ENCODE measurements at regions not wholly inside any gene's neighbourhood (a gene's known extent, or its start where the extent isn't known, plus 50 kb on each side); places are given as distances from the start of the nearest gene placed in this dataset.
"Not testable (repeated sequence)": the region's sequence is repeated elsewhere in the genome, so short reads cannot be mapped to it uniquely, and the experiment has no call there.

GRCh38 chr6:11890209-11890608, 111.6 kb upstream of the ADTRP start:
- no peaks in the 10 kb centered on the region for H3K9me3 ChIP-seq (ENCODE audit: control insufficient read depth, low read length)
- no peak overlapping the region for H3K27ac ChIP-seq
- H3K4me3 ChIP-seq (ENCODE audit: low read depth, low read length) = no peak overlapping the region
- H3K4me1 ChIP-seq = no peaks in the 10 kb centered on the region
- TF ChIP-seq CTCF (IDR thresholded peaks at IDR 0.05) = no peak
- H3K27me3 ChIP-seq (ENCODE audit: control insufficient read depth, insufficient read depth, low read length) = no peaks in the 10 kb centered on the region
- H3K36me3 ChIP-seq (ENCODE audit: control insufficient read depth, insufficient read depth, low read length) = no peaks in the 10 kb centered on the region
- no peaks in the 10 kb centered on the region for H3K79me2 ChIP-seq
- no peak overlapping the region for H3K4me2 ChIP-seq (ENCODE audit: low read length)
- no peak overlapping the region for H2AFZ ChIP-seq
- H3K9ac ChIP-seq = no peak overlapping the region

GRCh38 chr6:11889572-11889971, 111.0 kb upstream of the ADTRP start:
- H3K4me1 ChIP-seq = no peaks in the 10 kb centered on the region

GRCh38 chr6:11888727-11889126, 110.1 kb upstream of the ADTRP start:
- no peak overlapping the region for H3K27ac ChIP-seq
- no peak overlapping the region for H3K4me3 ChIP-seq (ENCODE audit: low read depth, low read length)
- H3K4me2 ChIP-seq (ENCODE audit: low read length) = no peak overlapping the region
- TF ChIP-seq CTCF (IDR thresholded peaks at IDR 0.05) = no peak
- no peak overlapping the region for H2AFZ ChIP-seq
- H3K27me3 ChIP-seq (ENCODE audit: control insufficient read depth, insufficient read depth, low read length) = no peaks in the 10 kb centered on the region
- H3K9ac ChIP-seq = no peak overlapping the region
- no peaks in the 10 kb centered on the region for H3K79me2 ChIP-seq
- no peaks in the 10 kb centered on the region for H3K9me3 ChIP-seq (ENCODE audit: control insufficient read depth, low read length)
- H3K36me3 ChIP-seq (ENCODE audit: control insufficient read depth, insufficient read depth, low read length) = no peaks in the 10 kb centered on the region
- no peaks in the 10 kb centered on the region for H3K4me1 ChIP-seq

More at GRCh38 chr6:11889572-11889971, 111.0 kb upstream of the ADTRP start:
- Histone ChIP-seq H2AFZ (no peak overlapping the region), H3K9ac (no peak overlapping the region), H3K4me2 (ENCODE audit: low read length) (no peak overlapping the region), H3K9me3 (ENCODE audit: control insufficient read depth, low read length) (no peaks in the 10 kb centered on the region), H3K4me3 (ENCODE audit: low read depth, low read length) (no peak overlapping the region), H3K36me3 (ENCODE audit: control insufficient read depth, insufficient read depth, low read length) (no peaks in the 10 kb centered on the region), H3K79me2 (no peaks in the 10 kb centered on the region), H3K27ac (no peak overlapping the region), H3K27me3 (ENCODE audit: control insufficient read depth, insufficient read depth, low read length) (no peaks in the 10 kb centered on the region)
- TF ChIP-seq CTCF (IDR thresholded peaks at IDR 0.05) = no peak

- Histone ChIP-seq H3K4me3 (ENCODE audit: low read depth, low read length) (no peak overlapping the region), H3K9ac (no peak overlapping the region), H3K36me3 (ENCODE audit: control insufficient read depth, insufficient read depth, low read length) (no peaks in the 10 kb centered on the region), H3K27ac (no peak overlapping the region), H3K4me2 (ENCODE audit: low read length) (no peak overlapping the region), H3K9me3 (ENCODE audit: control insufficient read depth, low read length) (no peaks in the 10 kb centered on the region), H3K79me2 (no peaks in the 10 kb centered on the region), H3K4me1 (no peaks in the 10 kb centered on the region), H3K27me3 (ENCODE audit: control insufficient read depth, insufficient read depth, low read length) (no peaks in the 10 kb centered on the region), H2AFZ (no peak overlapping the region)
- TF ChIP-seq CTCF (IDR thresholded peaks at IDR 0.05) = no peak
These were observed 106.6 kb upstream of the ADTRP start for GRCh38 chr6:11885159-11885558.

GRCh38 chr6:11883471-11883870, 104.9 kb upstream of the ADTRP start:
- not testable (repeated sequence) for H2AFZ ChIP-seq; H3K4me2 ChIP-seq (ENCODE audit: low read length); H3K9me3 ChIP-seq (ENCODE audit: control insufficient read depth, low read length); H3K79me2 ChIP-seq; H3K9ac ChIP-seq; H3K27ac ChIP-seq; H3K27me3 ChIP-seq (ENCODE audit: control insufficient read depth, insufficient read depth, low read length); H3K4me1 ChIP-seq; H3K36me3 ChIP-seq (ENCODE audit: control insufficient read depth, insufficient read depth, low read length); H3K4me3 ChIP-seq (ENCODE audit: low read depth, low read length)

GRCh38 chr6:11880156-11880555, 101.6 kb upstream of the ADTRP start:
- not testable (repeated sequence) for H3K27me3 ChIP-seq (ENCODE audit: control insufficient read depth, insufficient read depth, low read length); H3K9me3 ChIP-seq (ENCODE audit: control insufficient read depth, low read length); H3K4me3 ChIP-seq (ENCODE audit: low read depth, low read length); H2AFZ ChIP-seq; H3K4me1 ChIP-seq; H3K79me2 ChIP-seq; H3K36me3 ChIP-seq (ENCODE audit: control insufficient read depth, insufficient read depth, low read length); H3K4me2 ChIP-seq (ENCODE audit: low read length); H3K9ac ChIP-seq; H3K27ac ChIP-seq

Data from parathyroid adenoma (tissue), 2 donors.